ENCODE measurements at regions not wholly inside any gene's neighbourhood (a gene's known extent, or its start where the extent isn't known, plus 50 kb on each side); places are given as distances from the start of the nearest gene placed in this dataset.

DNA sequence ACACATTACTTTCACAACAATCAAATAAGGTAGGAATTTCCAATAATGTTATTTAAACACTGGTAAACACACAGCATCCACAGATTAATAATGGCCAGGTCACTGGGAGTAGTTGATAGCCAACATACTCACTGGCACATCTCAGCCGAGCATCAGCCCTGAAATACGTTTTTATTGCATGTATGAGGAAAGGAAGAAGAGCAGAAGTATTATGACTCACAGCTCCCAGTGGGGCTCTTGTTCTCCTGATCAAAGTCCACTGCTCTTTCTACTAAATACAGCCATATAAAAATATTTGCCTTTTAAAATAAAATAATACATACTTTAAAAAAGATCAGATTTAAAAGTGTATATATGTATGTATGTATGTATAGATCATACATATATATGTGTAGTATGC, 999.6 kb downstream of the SUCLG1 start:
- no peak for TF ChIP-seq EZH2 (IDR thresholded peaks at IDR 0.05; ENCODE audit: low read length)
- TF ChIP-seq, protein P1, sequence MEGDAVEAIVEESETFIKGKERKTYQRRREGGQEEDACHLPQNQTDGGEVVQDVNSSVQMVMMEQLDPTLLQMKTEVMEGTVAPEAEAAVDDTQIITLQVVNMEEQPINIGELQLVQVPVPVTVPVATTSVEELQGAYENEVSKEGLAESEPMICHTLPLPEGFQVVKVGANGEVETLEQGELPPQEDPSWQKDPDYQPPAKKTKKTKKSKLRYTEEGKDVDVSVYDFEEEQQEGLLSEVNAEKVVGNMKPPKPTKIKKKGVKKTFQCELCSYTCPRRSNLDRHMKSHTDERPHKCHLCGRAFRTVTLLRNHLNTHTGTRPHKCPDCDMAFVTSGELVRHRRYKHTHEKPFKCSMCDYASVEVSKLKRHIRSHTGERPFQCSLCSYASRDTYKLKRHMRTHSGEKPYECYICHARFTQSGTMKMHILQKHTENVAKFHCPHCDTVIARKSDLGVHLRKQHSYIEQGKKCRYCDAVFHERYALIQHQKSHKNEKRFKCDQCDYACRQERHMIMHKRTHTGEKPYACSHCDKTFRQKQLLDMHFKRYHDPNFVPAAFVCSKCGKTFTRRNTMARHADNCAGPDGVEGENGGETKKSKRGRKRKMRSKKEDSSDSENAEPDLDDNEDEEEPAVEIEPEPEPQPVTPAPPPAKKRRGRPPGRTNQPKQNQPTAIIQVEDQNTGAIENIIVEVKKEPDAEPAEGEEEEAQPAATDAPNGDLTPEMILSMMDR (optimal IDR thresholded peaks at IDR 0.05 in 1 of 3, IDR thresholded peaks at IDR 0.05 in 1 of 3, conservative IDR thresholded peaks at IDR 0.05 in 1 of 3; ENCODE audit: extremely low read depth in 1 of 3, insufficient read depth in 2 of 3, low read length in 3 of 3) = no peak
